B cell (primary cell): ENCODE measurements at regions not wholly inside any gene's neighbourhood (a gene's known extent, or its start where the extent isn't known, plus 50 kb on each side); places are given as distances from the start of the nearest gene placed in this dataset.

ENCODE experiments used
- EZH2 ChIP-seq: IDR thresholded peaks from 2 replicates; pipeline ENCODE4 v1.6.1; 2012; ENCODE audit warnings: borderline replicate concordance, low read depth, mild to moderate bottlenecking, moderate library complexity, low read length; ENCODE audit not compliant: insufficient read depth, poor library complexity, severe bottlenecking
- TF ChIP-seq, protein P1 (sequence below): fragments of 200-600 bp; IDR thresholded peaks from one replicate; pipeline ENCODE4 v1.8.0; 2022; ENCODE audit warnings: antibody characterized with exemption, mild to moderate bottlenecking

DNA sequence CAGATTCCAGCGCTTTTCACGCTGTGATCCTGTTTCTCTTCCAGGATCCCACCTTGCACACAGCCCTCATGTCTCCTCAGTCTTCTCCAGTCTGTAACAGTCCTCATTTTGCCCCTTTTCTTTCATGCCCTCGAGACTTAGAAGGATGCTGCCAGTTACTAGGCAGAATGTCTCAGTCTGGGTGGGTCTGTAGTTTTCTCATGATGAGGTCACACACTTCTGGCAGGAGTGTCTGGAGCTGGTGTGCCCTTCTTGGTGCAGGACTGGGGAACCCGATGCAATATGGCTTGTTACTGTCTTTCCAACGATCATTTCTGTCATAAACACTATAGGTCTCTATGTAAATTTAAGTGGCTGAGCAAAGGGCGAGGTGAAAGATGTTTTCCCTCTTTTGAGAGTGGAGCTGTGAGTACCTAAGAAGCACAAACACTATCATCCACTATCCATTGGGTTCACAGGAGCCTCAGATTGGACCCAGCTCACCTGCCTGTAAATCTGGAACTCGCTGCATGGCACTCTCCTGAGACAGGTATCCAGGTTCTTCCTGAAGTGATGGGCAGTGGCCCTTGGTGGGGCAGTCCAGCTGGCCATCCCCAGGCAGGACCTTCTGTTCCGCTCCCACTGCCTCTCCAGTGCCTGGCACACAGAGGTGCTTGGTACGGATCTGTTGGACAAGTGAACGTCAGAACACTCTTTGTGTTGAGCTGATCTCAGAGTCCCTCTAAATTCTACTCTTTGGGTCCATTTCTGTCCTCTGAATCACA lies 64.3 kb upstream of the ZNF32 start:
- TF ChIP-seq EZH2, result no peak
- TF ChIP-seq, protein P1, sequence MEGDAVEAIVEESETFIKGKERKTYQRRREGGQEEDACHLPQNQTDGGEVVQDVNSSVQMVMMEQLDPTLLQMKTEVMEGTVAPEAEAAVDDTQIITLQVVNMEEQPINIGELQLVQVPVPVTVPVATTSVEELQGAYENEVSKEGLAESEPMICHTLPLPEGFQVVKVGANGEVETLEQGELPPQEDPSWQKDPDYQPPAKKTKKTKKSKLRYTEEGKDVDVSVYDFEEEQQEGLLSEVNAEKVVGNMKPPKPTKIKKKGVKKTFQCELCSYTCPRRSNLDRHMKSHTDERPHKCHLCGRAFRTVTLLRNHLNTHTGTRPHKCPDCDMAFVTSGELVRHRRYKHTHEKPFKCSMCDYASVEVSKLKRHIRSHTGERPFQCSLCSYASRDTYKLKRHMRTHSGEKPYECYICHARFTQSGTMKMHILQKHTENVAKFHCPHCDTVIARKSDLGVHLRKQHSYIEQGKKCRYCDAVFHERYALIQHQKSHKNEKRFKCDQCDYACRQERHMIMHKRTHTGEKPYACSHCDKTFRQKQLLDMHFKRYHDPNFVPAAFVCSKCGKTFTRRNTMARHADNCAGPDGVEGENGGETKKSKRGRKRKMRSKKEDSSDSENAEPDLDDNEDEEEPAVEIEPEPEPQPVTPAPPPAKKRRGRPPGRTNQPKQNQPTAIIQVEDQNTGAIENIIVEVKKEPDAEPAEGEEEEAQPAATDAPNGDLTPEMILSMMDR, result no peak
